ENCODE measurements at regions not wholly inside any gene's neighbourhood (a gene's known extent, or its start where the extent isn't known, plus 50 kb on each side); places are given as distances from the start of the nearest gene placed in this dataset.

DNA sequence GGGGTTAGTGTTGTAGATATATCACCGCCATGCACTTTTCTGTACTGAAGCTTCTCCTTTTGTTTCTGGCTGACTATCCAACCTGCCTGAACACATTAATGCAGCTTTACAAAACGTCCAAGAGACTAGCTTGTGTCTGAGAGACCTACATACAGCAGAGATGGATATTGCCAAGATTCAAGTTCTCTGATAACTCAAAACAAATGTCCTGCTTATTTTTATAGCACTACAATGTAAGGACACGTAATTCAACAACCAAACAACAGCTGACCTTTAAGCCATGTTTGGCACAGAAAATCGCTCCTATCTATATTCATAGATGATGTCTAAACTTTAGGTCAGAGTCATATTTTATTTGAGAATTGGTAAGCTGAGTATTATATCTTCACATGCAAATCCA, 76.2 kb upstream of the NTRK2 start:
- TF ChIP-seq, protein P1, sequence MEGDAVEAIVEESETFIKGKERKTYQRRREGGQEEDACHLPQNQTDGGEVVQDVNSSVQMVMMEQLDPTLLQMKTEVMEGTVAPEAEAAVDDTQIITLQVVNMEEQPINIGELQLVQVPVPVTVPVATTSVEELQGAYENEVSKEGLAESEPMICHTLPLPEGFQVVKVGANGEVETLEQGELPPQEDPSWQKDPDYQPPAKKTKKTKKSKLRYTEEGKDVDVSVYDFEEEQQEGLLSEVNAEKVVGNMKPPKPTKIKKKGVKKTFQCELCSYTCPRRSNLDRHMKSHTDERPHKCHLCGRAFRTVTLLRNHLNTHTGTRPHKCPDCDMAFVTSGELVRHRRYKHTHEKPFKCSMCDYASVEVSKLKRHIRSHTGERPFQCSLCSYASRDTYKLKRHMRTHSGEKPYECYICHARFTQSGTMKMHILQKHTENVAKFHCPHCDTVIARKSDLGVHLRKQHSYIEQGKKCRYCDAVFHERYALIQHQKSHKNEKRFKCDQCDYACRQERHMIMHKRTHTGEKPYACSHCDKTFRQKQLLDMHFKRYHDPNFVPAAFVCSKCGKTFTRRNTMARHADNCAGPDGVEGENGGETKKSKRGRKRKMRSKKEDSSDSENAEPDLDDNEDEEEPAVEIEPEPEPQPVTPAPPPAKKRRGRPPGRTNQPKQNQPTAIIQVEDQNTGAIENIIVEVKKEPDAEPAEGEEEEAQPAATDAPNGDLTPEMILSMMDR (IDR thresholded peaks at IDR 0.05): no peak
- Histone ChIP-seq H3K4me3 (no peak overlapping the region), H3K27ac (no peak overlapping the region), H3K9me3 (no peaks in the 10 kb centered on the region), H3K27me3 (replicated peaks; ENCODE audit: insufficient read depth) (no peaks in the 10 kb centered on the region), H3K4me1 (ENCODE audit: control insufficient read depth in 1 of 2, low read depth in 2 of 2) (no peaks in the 10 kb centered on the region), H3K36me3 (no peaks in the 10 kb centered on the region)
- no peak for ATAC-seq (ENCODE audit: insufficient number of reproducible peaks, low FRiP score, low read depth)
- no peak for DNase-seq (ENCODE audit: low spot score)

DNA sequence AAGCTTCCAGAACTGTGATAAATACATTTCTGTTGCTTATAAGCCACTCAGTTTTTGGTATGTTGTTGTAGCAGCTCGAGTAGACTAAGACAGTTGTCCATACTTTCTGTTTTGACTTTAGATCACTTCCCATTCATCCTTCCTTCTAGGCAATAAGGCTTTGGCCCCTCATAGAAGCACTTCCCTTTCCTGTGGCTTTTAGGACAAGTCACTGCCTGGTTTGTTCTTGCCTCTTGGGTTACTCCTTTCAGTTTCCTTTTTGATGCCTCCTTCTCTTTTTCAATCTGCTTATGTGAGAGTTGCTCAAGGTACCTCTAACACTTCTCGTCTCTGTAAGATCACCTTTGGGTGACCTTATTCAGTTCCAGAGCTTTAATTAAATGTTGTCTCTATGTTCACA, 72.4 kb upstream of the NTRK2 start:
- TF ChIP-seq, protein P1 (IDR thresholded peaks at IDR 0.05): no peak
- no peaks in the 10 kb centered on the region for H3K4me1 ChIP-seq (ENCODE audit: control insufficient read depth in 1 of 2, low read depth in 2 of 2)
- no peak for ATAC-seq (ENCODE audit: insufficient number of reproducible peaks, low FRiP score, low read depth)
- no peak for DNase-seq (ENCODE audit: low spot score)
- H3K36me3 ChIP-seq: no peaks in the 10 kb centered on the region
- H3K27me3 ChIP-seq (replicated peaks; ENCODE audit: insufficient read depth): no peaks in the 10 kb centered on the region
- H3K4me3 ChIP-seq: no peak overlapping the region
- no peak overlapping the region for H3K27ac ChIP-seq
- H3K9me3 ChIP-seq: no peaks in the 10 kb centered on the region

DNA sequence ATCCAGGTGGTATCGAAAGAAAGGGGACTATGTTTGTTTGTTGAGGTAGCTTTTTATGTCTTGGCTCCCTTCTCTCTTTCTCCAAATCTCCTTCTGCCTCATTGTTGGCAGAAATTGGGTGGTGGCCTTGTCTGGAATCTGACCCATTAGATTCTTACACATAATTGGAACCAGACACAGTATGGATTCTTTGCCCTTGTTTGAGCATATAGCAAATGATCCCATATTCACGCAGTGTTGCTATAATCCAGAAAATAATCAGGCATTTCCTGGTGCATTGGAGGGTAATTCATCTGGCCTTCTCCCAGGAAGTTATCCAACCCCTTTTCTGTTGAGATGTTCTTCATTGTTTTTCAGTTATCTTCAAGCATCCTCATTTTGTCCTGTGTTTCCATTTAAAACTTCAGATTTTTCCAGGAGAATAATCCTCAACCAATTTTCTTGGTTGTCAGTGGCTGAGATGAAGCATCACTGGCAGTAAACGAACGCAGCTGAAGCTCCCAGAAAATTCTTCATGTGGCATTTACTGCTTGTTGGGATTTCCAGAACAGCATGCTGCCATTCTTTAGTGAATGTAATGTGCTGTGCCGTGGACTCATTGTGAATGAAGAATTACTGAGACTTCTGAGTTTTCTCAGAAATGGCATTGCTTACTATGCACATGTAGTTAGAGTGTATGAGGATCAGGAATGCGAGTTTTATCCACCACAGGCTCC, 70.5 kb upstream of the NTRK2 start:
- ATAC-seq (ENCODE audit: insufficient number of reproducible peaks, low FRiP score, low read depth): no peak
- H3K27ac ChIP-seq: no peak overlapping the region
- H3K9me3 ChIP-seq: no peaks in the 10 kb centered on the region
- no peaks in the 10 kb centered on the region for H3K36me3 ChIP-seq
- no peak overlapping the region for H3K4me3 ChIP-seq
- H3K27me3 ChIP-seq (replicated peaks; ENCODE audit: insufficient read depth): no peaks in the 10 kb centered on the region
- TF ChIP-seq, protein P1 (IDR thresholded peaks at IDR 0.05): no peak
- H3K4me1 ChIP-seq (ENCODE audit: control insufficient read depth in 1 of 2, low read depth in 2 of 2): no peaks in the 10 kb centered on the region
- DNase-seq (ENCODE audit: low spot score): no peak

DNA sequence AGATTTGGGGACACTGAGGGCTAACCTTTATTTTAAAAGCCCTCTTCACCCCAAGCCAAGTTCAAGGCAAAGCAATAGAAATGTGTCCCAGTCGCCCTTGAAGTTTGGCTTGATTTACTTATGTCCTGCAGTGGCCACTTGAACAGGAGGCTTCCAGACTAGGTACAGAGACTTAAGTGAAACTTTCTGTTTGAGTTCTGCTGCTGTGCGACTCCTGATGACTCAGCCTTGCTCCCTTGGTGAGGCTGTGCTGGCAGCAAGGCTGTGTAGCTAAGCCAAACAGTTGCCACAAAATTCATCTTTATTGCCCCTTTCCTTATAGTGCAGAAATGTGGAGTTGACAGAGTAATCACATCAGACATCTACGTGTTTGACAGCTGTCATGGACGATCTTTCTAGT, 68.8 kb upstream of the NTRK2 start:
- TF ChIP-seq, protein P1 (IDR thresholded peaks at IDR 0.05): no peak
- Histone ChIP-seq H3K27ac (no peak overlapping the region), H3K9me3 (no peaks in the 10 kb centered on the region), H3K36me3 (no peaks in the 10 kb centered on the region), H3K27me3 (replicated peaks; ENCODE audit: insufficient read depth) (no peaks in the 10 kb centered on the region), H3K4me3 (no peak overlapping the region), H3K4me1 (ENCODE audit: control insufficient read depth in 1 of 2, low read depth in 2 of 2) (no peaks in the 10 kb centered on the region)
- DNase-seq (ENCODE audit: low spot score) (no peak), ATAC-seq (ENCODE audit: insufficient number of reproducible peaks, low FRiP score, low read depth) (no peak)

DNA sequence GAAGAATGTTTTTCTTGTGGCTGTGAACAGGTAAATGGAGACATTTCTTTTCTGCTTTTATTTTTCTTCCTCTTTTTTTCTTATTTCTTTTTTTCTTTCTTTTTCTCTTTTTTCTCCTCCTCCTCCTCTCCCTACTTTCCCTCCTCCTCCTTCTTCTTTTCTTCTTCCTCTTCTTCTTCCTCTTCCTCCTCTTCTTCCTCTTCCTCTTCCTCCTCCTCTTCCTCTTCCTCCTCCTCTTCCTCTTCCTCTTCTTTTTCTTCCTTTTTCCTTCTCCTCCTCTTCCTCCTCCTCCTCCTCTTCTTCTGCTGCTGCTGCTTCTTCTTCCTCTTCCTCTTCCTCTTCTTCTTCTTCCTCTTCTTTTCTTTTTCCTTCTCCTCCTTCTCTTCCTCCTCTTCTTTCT, 65.3 kb upstream of the NTRK2 start:
- Histone ChIP-seq H3K27me3 (replicated peaks; ENCODE audit: insufficient read depth) (no peaks in the 10 kb centered on the region), H3K4me1 (ENCODE audit: control insufficient read depth in 1 of 2, low read depth in 2 of 2) (no peaks in the 10 kb centered on the region), H3K4me3 (no peak overlapping the region), H3K9me3 (no peaks in the 10 kb centered on the region), H3K36me3 (no peaks in the 10 kb centered on the region), H3K27ac (no peak overlapping the region)
- TF ChIP-seq, protein P1 (IDR thresholded peaks at IDR 0.05): no peak
- ATAC-seq (ENCODE audit: insufficient number of reproducible peaks, low FRiP score, low read depth) (no peak), DNase-seq (ENCODE audit: low spot score) (no peak)
